HepG2 (cell line): ENCODE measurements at regions not wholly inside any gene's neighbourhood (a gene's known extent, or its start where the extent isn't known, plus 50 kb on each side); places are given as distances from the start of the nearest gene placed in this dataset.
A peak's percentile ranks its signal among the peaks of the same experiment; 100 is the strongest.

ENCODE experiments used
- ATAC-seq: fragments of 200-7000 bp; cut with Tn5 transposase; 3 replicates; pipeline ENCODE4 v1.9.1; 2020; ENCODE audit warnings: mild to moderate bottlenecking, moderate library complexity
- BruUV-seq: library from RNA; stranded (reverse); fragments of 400-500 nt; replicated peaks from 2 replicates; lab custom pipeline; 2021; lab: Mats Ljungman, UMichigan
- CTCF ChIA-PET: fragments of 300-600 bp; formaldehyde crosslinking; extraction: SDS; loops from one replicate; lab custom pipeline; 2021; ENCODE audit warnings: low total read pairs, inconsistent platforms, low intra/inter-chr PET ratio; lab: Yijun Ruan, JAX
- POLR2A ChIA-PET: fragments of 350-600 bp; sonication (Branson Sonifier 250); formaldehyde crosslinking; loops from one replicate; lab custom pipeline; 2020; ENCODE audit warnings: antibody characterized with exemption, inconsistent platforms; lab: Yijun Ruan, JAX
- DNase-seq: peaks from one replicate; pipeline ENCODE4 v3.0.0-alpha.2; 2015; ENCODE audit warnings: low spot score
- FAIRE-seq: peaks from 3 replicates; lab custom pipeline; 2011; peaks lifted over from hg19 to GRCh38; lab: Jason Lieb, UNC
- H2AFZ ChIP-seq: one replicate; pipeline ENCODE4 v1.6.1; 2011; ENCODE audit warnings: low read length, inconsistent platforms
- H3K27ac ChIP-seq: fragments of 300-600 bp; 3 replicates; pipeline ENCODE4 v1.8.0; 2011; ENCODE audit warnings: mixed run types, mild to moderate bottlenecking, mixed read lengths, low read length, inconsistent platforms; ENCODE audit not compliant: insufficient read depth; ENCODE audit errors: extremely low read length
- H3K27me3 ChIP-seq, 2 experiments: fragments of 200-600 bp in 1 of 2; 2 replicates in 1 of 2; 3 replicates in 1 of 2; pipeline versions ENCODE4 v1.6.0 to v1.8.0; 2011; ENCODE audit warnings: low read length in 2 of 2, mild to moderate bottlenecking in 2 of 2, moderate library complexity in 2 of 2, inconsistent platforms in 1 of 2; ENCODE audit not compliant: insufficient read depth in 2 of 2, control insufficient read depth in 1 of 2
- H3K36me3 ChIP-seq, 2 experiments: fragments of 200-600 bp in 1 of 2; replicated peaks in 1 of 2; 2 replicates in 1 of 2; 3 replicates in 1 of 2; pipeline versions ENCODE4 v1.5.1 to v1.8.0; 2011; ENCODE audit warnings: low read length in 2 of 2, inconsistent platforms in 1 of 2; ENCODE audit not compliant: insufficient read depth in 2 of 2, control insufficient read depth in 1 of 2
- H3K4me1 ChIP-seq: 2 replicates; pipeline ENCODE4 v1.5.1; 2012; ENCODE audit warnings: low read length, inconsistent platforms; ENCODE audit not compliant: insufficient read depth
- H3K4me2 ChIP-seq: 2 replicates; pipeline ENCODE4 v1.6.0; 2011; ENCODE audit warnings: low read depth, low read length, inconsistent platforms
- H3K4me3 ChIP-seq, 3 experiments: fragments of 200-600 bp in 1 of 3; sonication (generic), shearing (Covaris generic) in 1 of 3; replicated peaks in 1 of 3; 2 replicates each; pipeline ENCODE4 v1.5.1; 2011 to 2016; ENCODE audit warnings: low read length in 3 of 3, inconsistent platforms in 2 of 3, low read depth in 2 of 3, mild to moderate bottlenecking in 2 of 3, control low read depth in 1 of 3, mixed read lengths in 1 of 3; ENCODE audit not compliant: insufficient read depth in 1 of 3
- H3K79me2 ChIP-seq: one replicate; pipeline ENCODE4 v1.6.1; 2011; ENCODE audit warnings: low read length, inconsistent platforms; ENCODE audit not compliant: insufficient read depth
- H3K9ac ChIP-seq: 2 replicates; pipeline ENCODE4 v1.6.0; 2011; ENCODE audit warnings: mild to moderate bottlenecking, low read depth, low read length, inconsistent platforms; ENCODE audit not compliant: insufficient read depth
- H3K9me3 ChIP-seq: 2 replicates; pipeline ENCODE4 v1.5.1; 2012; ENCODE audit warnings: mild to moderate bottlenecking, low read length
- H4K20me1 ChIP-seq: 2 replicates; pipeline ENCODE4 v1.6.0; 2011; ENCODE audit warnings: inconsistent platforms, mild to moderate bottlenecking, low read length, moderate library complexity; ENCODE audit not compliant: insufficient read depth
- ATF7 ChIP-seq, 2 experiments: fragments of 450-650 bp in 1 of 2; sonication (generic) in 1 of 2; formaldehyde crosslinking in 1 of 2; IDR thresholded peaks; 2 replicates each; pipeline versions ENCODE4 v1.4.0 to v1.6.1; 2016 to 2020; ENCODE audit warnings: antibody characterized with exemption in 1 of 2, mild to moderate bottlenecking in 1 of 2, missing genetic modification reagents in 1 of 2
- CEBPB ChIP-seq: IDR thresholded peaks from 2 replicates; pipeline ENCODE4 v1.6.1; 2011; ENCODE audit warnings: low read depth, low read length, improper control_type of control experiment, borderline replicate concordance
- CREB1 ChIP-seq, 2 experiments: fragments of 450-650 bp in 1 of 2; IDR thresholded peaks; 2 replicates each; pipeline ENCODE4 v1.6.1; 2016 to 2017; ENCODE audit warnings: control low read depth in 1 of 2, mild to moderate bottlenecking in 1 of 2, missing compliant biosample characterization in 1 of 2, missing genetic modification characterization in 1 of 2
- FUBP1 ChIP-seq: sonication (generic); formaldehyde crosslinking; IDR thresholded peaks from 2 replicates; pipeline ENCODE4 v1.5.1; 2020; ENCODE audit warnings: missing genetic modification reagents, mild to moderate bottlenecking, borderline replicate concordance
- NBN ChIP-seq: fragments of 450-650 bp; conservative IDR thresholded peaks from 2 replicates; pipeline ENCODE4 v1.6.1; 2017
- ZNF253 ChIP-seq: sonication (generic); formaldehyde crosslinking; IDR thresholded peaks from 2 replicates; pipeline ENCODE4 v1.8.0; 2022; ENCODE audit warnings: mild to moderate bottlenecking, missing genetic modification reagents, borderline replicate concordance
- ZNF275 ChIP-seq: sonication (generic); formaldehyde crosslinking; IDR thresholded peaks from 2 replicates; pipeline ENCODE4 v1.8.0; 2022; ENCODE audit warnings: missing genetic modification reagents, mild to moderate bottlenecking, inconsistent platforms, borderline replicate concordance
- ZNF550 ChIP-seq: sonication (generic); formaldehyde crosslinking; IDR thresholded peaks from 2 replicates; pipeline ENCODE4 v1.4.0; 2020; ENCODE audit warnings: mild to moderate bottlenecking, missing genetic modification reagents, borderline replicate concordance
- WGBS: methylation state at CpG from one replicate; pipeline ENCODE4 v1.1.6; 2017; ENCODE audit warnings: low lambda C conversion rate; 5-methylcytosine and 5-hydroxymethylcytosine counted together
- in situ Hi-C: cut with HindIII; loops from 2 replicates; pipeline ENCODE4 v1.10.0; 2017; ENCODE audit warnings: low pct_unique_long_range_greater_than_20kb; ENCODE audit not compliant: extremely low pct_ligation_motif_present
- intact Hi-C: fragments of 100-400 bp; cut with micrococcal nuclease; formaldehyde crosslinking; loops from one replicate; pipeline ENCODE4 v1.10.0; 2022; ENCODE audit not compliant: unreplicated experiment

- 5% methylated on average over 2 of the region's 2 CpGs for WGBS
- H3K4me1 ChIP-seq: no peaks in the 10 kb centered on the region
- CTCF ChIA-PET: no interaction called here
- no peaks in the 10 kb centered on the region for H3K9me3 ChIP-seq
- POLR2A ChIA-PET: no interaction called here
- H3K4me3 ChIP-seq: no peak overlapping the region
- H4K20me1 ChIP-seq: no peaks in the 10 kb centered on the region
- no peak overlapping the region for H3K4me2 ChIP-seq
- no peak overlapping the region for H3K27ac ChIP-seq
- no peak for TF ChIP-seq ZNF550
- peak; percentile 67 for TF ChIP-seq CREB1 (IDR thresholded peaks at IDR 0.05)
- no peak for TF ChIP-seq CREB1 (CRISPR knock-in tag; IDR thresholded peaks at IDR 0.05)
- no peak for TF ChIP-seq NBN
- TF ChIP-seq ZNF275: no peak
- TF ChIP-seq FUBP1 (CRISPR knock-in tag): no peak
- peak; percentile 82 for TF ChIP-seq ATF7 (IDR thresholded peaks at IDR 0.05)
- no peak for TF ChIP-seq ATF7 (CRISPR knock-in tag; IDR thresholded peaks at IDR 0.05)
- TF ChIP-seq CEBPB: peak; percentile 49; the same call in 1 of the 2 replicates
- no peak for TF ChIP-seq ZNF253 (CRISPR knock-in tag)
- BruUV-seq: no TSS peak
- no peak overlapping the region for H2AFZ ChIP-seq
- DNase-seq (no peak), ATAC-seq (no peak), FAIRE-seq (no peak)
- no peaks in the 10 kb centered on the region for H3K79me2 ChIP-seq
- in situ Hi-C loops (no loop called here), intact Hi-C loops (no loop called here)
- H3K9ac ChIP-seq: no peak overlapping the region
- H3K27me3 ChIP-seq: no peaks in the 10 kb centered on the region
- H3K36me3 ChIP-seq: no peaks in the 10 kb centered on the region
Measured at GRCh38 chr2:53286345-53286744, 481.3 kb upstream of the CHAC2 start.
